ENCODE measurements at regions not wholly inside any gene's neighbourhood (a gene's known extent, or its start where the extent isn't known, plus 50 kb on each side); places are given as distances from the start of the nearest gene placed in this dataset.

DNA sequence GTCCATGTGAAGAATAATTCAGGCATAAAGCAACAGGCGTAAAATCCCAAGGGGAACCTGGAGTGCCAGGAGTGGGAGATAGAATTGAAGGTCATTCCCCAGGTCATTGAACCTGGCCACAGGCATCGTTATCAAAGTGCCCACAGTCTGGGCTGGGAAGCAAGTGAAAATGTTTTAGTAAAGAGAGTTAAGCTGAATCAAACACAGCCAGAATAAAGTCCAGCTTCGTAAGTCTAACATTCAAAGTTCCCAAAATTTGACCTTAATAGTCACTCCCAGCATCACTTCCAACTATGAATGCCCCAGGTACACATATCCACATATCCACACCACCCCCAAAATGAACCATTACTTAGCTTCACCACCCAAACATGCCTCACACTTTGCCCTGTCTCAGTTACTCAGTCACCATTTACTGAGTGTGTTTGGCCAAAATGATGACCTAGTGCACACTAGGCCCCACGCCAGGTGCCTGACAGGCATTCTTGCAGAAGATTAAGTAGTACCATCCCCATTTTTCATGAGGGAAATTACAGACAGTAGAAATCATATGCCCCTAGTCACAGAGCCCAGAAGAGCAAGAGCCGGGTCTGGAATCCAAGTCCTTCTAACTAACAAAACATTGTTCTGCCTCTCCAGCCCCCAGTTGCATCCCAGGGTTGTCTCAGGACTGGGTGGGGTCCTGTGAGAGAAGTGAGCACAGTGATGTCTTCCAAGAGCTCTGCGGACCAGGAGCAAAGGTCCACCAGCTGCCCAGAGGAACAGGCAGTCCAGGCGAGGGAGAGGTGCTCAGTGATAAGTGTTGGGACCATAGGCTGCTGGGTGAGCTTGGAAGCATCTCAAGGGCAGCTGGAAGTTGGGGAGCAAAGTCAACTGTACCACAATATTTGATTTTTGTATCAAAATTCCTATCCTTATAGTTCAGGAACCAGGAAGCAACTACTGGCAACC is 65.2 kb upstream of the MYCN start:
- TF ChIP-seq, protein P1, sequence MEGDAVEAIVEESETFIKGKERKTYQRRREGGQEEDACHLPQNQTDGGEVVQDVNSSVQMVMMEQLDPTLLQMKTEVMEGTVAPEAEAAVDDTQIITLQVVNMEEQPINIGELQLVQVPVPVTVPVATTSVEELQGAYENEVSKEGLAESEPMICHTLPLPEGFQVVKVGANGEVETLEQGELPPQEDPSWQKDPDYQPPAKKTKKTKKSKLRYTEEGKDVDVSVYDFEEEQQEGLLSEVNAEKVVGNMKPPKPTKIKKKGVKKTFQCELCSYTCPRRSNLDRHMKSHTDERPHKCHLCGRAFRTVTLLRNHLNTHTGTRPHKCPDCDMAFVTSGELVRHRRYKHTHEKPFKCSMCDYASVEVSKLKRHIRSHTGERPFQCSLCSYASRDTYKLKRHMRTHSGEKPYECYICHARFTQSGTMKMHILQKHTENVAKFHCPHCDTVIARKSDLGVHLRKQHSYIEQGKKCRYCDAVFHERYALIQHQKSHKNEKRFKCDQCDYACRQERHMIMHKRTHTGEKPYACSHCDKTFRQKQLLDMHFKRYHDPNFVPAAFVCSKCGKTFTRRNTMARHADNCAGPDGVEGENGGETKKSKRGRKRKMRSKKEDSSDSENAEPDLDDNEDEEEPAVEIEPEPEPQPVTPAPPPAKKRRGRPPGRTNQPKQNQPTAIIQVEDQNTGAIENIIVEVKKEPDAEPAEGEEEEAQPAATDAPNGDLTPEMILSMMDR (IDR thresholded peaks at IDR 0.05), result no peak
- TF ChIP-seq POLR2A (IDR thresholded peaks at IDR 0.05), result no peak
